Activated T-cell treated with anti-CD3 and anti-CD28 coated beads, Interleukin-2, amount 50 U/mL, for 4 hours (primary cell): ENCODE measurements at regions not wholly inside any gene's neighbourhood (a gene's known extent, or its start where the extent isn't known, plus 50 kb on each side); places are given as distances from the start of the nearest gene placed in this dataset.
"Not testable (repeated sequence)": the region's sequence is repeated elsewhere in the genome, so short reads cannot be mapped to it uniquely, and the experiment has no call there.

Experiments used
- ATAC-seq, 2 donors: fragments of 200-7000 bp; cut with Tn5 transposase; one replicate each; pipeline ENCODE4 v1.10.0; 2021
- DNase-seq: peaks from one replicate; pipeline ENCODE4 v3.0.0-alpha.2; 2020
- H3K27me3 Mint-ChIP-seq: one replicate; pipeline ENCODE4 v1.8.0; 2021; ENCODE audit warnings: low read depth, mixed read lengths
- H3K36me3 Mint-ChIP-seq: one replicate; pipeline ENCODE4 v1.8.0; 2022; ENCODE audit warnings: mixed read lengths; ENCODE audit not compliant: insufficient read depth
- H3K4me1 Mint-ChIP-seq: one replicate; pipeline ENCODE4 v1.8.0; 2021; ENCODE audit warnings: low read depth, mixed read lengths
- H3K4me3 Mint-ChIP-seq: one replicate; pipeline ENCODE4 v1.8.0; 2021; ENCODE audit warnings: mild to moderate bottlenecking, moderate library complexity, mixed read lengths
- H3K9me3 Mint-ChIP-seq: one replicate; pipeline ENCODE4 v1.8.0; 2021; ENCODE audit warnings: mixed read lengths

DNA sequence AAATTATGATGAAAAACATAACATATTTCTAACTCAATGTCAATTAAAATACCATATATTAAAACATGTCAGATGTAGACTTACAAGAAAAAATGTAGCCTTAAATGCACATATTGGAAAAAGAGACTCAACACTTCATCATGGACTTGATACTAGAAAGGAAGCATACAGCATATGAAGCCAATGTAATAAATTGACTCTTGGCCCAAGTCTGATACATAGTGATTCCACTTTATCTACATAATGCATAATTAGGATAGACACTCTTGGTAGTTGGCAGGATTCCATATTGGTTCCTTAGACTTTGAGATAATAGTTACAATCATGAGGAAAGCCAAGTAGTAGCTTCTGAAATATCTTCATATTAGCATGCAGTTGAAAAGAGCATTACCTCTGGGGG is 1067.0 kb downstream of the PCDH17 start:
- no peak for ATAC-seq
- no peak for DNase-seq
- H3K4me3 Mint-ChIP-seq = no peak overlapping the region
- H3K36me3 Mint-ChIP-seq = no peaks in the 10 kb centered on the region
- H3K27me3 Mint-ChIP-seq = no peaks in the 10 kb centered on the region
- H3K4me1 Mint-ChIP-seq = no peaks in the 10 kb centered on the region
- peaks cover 6% of the 10 kb centered on the region for H3K9me3 Mint-ChIP-seq

DNA sequence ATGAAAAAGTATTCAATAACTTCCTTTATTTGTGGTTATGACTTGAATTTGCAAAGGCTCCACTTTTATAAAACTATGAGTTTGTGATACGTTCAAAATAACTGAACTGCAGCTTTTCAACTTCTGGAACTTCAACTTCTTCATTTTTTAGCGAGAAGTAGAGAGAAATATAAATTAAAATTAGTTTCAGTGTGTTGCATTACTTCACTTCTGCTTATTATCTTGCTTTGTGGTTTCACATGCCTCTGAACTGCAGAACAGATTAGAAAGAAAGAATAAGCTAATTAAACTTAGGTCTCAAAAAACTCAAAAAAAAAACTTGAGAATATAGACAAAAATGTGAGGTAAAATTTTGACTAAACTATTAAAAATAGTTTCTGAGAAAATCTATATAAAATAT is 1073.4 kb downstream of the PCDH17 start:
- H3K36me3 Mint-ChIP-seq = no peaks in the 10 kb centered on the region
- H3K9me3 Mint-ChIP-seq = peaks cover 4% of the 10 kb centered on the region
- DNase-seq (no peak), ATAC-seq (no peak)
- H3K4me1 Mint-ChIP-seq = no peaks in the 10 kb centered on the region
- H3K4me3 Mint-ChIP-seq = no peak overlapping the region
- H3K27me3 Mint-ChIP-seq = no peaks in the 10 kb centered on the region

DNA sequence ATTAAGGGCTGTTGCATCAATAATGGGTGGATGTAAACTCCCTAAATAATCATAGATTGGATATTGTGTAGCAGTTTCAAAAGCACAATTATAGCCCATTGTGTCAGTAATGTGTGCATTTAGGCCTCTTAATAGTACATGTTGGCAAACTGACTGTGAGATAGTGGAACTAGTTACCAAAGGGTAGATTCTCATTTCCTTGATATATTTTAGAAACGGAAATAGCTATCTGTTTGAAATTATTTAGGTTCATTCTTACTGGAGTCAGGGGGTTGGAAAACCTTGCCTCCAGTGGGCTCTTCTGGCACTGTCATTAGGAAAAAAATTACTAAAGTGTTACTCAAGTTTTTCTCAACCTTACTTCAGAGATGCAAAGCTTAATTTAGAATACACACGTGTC is 1074.9 kb downstream of the PCDH17 start:
- peaks cover 10% of the 10 kb centered on the region for H3K9me3 Mint-ChIP-seq
- H3K27me3 Mint-ChIP-seq = no peaks in the 10 kb centered on the region
- DNase-seq (no peak), ATAC-seq (no peak)
- no peaks in the 10 kb centered on the region for H3K36me3 Mint-ChIP-seq
- H3K4me3 Mint-ChIP-seq = no peak overlapping the region
- no peaks in the 10 kb centered on the region for H3K4me1 Mint-ChIP-seq

DNA sequence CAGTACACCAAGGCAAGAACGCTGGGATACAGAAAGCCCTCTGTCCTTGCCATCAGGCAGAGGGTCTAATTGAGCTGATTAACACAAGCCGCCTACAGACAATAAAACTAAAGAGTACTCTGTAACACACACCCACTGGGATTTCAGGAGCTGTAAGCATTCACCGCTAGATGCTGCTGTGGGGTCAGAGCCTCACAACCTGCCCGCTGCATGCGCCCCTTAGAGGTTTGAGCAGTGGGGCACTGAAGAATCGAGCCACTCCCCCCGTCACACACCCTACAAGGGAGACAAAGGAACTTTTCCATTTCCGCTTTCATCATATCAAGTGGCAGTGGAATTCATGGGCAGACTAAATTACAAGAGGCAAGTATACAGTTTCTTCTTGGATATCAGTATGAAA is 1080.6 kb downstream of the PCDH17 start:
- Mint-ChIP-seq H3K27me3 (no peaks in the 10 kb centered on the region), H3K9me3 (peaks cover 21% of the 10 kb centered on the region), H3K4me3 (no peak overlapping the region), H3K36me3 (no peaks in the 10 kb centered on the region), H3K4me1 (no peaks in the 10 kb centered on the region)
- ATAC-seq = no peak
- DNase-seq = no peak

DNA sequence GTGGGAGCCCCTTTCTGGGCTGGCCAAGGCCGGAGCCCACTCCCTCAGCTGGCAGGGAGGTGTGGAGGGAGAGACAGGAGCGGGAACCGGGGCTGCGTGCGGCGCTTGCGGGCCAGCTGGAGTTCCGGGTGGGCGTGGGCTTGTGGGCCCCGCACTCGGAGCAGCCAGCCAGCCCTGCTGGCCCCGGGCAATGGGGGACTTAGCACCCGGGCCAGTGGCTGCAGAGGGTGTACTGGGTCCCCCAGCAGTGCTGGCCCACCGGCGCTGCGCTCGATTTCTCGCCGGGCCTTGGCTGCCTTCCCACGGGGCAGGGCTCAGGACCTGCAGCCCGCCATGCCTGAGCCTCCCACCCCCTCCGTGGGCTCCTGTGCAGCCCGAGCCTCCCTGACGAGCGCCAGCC is 1082.5 kb downstream of the PCDH17 start:
- ATAC-seq = not testable (repeated sequence)

DNA sequence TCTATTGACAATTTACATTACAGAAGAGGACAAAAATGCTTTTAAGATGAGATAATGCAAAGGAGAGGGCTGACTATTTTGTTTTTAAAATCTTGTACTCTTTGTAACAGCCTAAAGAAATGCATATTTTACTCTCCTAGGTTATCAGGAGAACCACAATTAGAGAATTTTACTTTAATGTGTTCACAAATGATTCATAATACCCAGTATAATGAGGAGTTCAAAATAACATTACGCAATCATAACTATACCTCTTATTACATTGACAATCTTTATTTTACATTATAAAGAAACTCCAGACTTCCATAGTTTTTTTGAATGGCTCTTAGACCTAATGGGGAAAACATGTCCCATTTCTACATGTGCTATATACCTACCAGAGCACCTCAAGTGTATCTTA is 1089.7 kb downstream of the PCDH17 start:
- Mint-ChIP-seq H3K27me3 (no peaks in the 10 kb centered on the region), H3K9me3 (peaks cover 5% of the 10 kb centered on the region), H3K4me3 (no peak overlapping the region), H3K4me1 (no peaks in the 10 kb centered on the region), H3K36me3 (no peaks in the 10 kb centered on the region)
- DNase-seq (no peak), ATAC-seq (no peak)

More for the DNA sequence above, 1082.5 kb downstream of the PCDH17 start:
- peaks cover 26% of the 10 kb centered on the region for H3K9me3 Mint-ChIP-seq
- not testable (repeated sequence) for H3K4me1 Mint-ChIP-seq, DNase-seq, H3K4me3 Mint-ChIP-seq, H3K27me3 Mint-ChIP-seq, H3K36me3 Mint-ChIP-seq

DNA sequence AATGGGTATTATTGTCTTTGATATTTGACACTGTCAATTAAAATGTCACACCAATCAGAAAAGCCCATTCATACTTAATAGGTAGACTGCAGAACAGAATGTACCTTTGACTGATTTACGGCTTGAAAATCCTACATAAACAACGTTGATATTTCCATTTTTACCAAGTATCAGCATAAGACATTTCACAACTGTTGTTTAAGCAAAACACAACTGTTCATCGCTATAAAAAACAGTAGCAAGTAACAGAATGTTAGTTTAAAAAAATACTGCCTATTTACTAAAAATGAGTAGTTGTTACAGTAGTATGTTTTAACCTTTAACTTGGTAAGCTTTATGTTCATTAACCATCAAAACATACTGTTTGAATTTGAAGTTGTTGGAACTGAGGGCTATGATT is 1096.6 kb downstream of the PCDH17 start:
- no peak overlapping the region for H3K4me3 Mint-ChIP-seq
- no peaks in the 10 kb centered on the region for H3K4me1 Mint-ChIP-seq
- H3K9me3 Mint-ChIP-seq = peaks cover 8% of the 10 kb centered on the region
- DNase-seq (no peak), ATAC-seq (no peak)
- H3K36me3 Mint-ChIP-seq = no peaks in the 10 kb centered on the region
- H3K27me3 Mint-ChIP-seq = no peaks in the 10 kb centered on the region

DNA sequence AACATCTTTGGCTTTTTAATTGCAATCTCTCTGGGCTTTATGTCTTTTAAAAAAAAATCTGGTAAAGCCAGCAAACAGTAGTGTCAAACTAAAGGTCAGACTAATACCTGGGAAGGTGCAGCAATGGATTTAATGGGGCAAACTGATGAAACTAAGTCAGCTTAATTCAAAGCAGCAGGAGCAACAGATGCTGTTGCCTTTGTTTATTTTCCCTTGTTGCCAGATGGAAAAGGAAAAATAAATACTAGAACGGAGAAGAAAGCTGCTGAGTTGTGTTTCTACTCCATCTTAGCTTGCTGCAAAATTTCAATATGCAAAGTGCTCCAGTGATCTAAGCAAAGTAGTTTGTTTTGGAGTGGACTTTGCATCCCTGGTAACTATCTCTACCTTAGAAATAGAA is 1097.8 kb downstream of the PCDH17 start:
- H3K4me1 Mint-ChIP-seq = no peaks in the 10 kb centered on the region
- H3K27me3 Mint-ChIP-seq = no peaks in the 10 kb centered on the region
- peaks cover 8% of the 10 kb centered on the region for H3K9me3 Mint-ChIP-seq
- H3K4me3 Mint-ChIP-seq = no peak overlapping the region
- ATAC-seq (no peak), DNase-seq (no peak)
- H3K36me3 Mint-ChIP-seq = no peaks in the 10 kb centered on the region

DNA sequence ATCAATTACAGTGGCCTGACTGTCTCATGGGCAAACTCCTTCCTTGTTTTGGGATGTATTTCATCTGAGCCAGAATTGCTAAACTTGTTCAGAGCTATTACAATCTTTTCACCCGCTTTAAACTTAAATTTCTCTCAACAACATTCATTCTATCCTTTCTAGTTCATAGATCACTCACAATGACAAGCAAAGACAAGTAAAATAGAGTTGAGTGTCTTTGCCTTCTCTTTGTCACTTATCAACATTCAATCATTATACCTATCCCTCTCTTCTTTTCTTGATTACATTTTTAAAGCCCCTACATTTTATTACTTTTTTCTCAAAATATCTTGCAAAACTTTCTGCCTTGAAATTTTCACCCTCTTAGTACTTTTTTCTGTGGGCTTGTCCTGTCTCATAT is 1113.1 kb downstream of the PCDH17 start:
- H3K36me3 Mint-ChIP-seq = no peaks in the 10 kb centered on the region
- peaks cover 22% of the 10 kb centered on the region for H3K9me3 Mint-ChIP-seq
- H3K4me3 Mint-ChIP-seq = no peak overlapping the region
- DNase-seq (no peak), ATAC-seq (no peak)
- H3K27me3 Mint-ChIP-seq = no peaks in the 10 kb centered on the region
- no peaks in the 10 kb centered on the region for H3K4me1 Mint-ChIP-seq

DNA sequence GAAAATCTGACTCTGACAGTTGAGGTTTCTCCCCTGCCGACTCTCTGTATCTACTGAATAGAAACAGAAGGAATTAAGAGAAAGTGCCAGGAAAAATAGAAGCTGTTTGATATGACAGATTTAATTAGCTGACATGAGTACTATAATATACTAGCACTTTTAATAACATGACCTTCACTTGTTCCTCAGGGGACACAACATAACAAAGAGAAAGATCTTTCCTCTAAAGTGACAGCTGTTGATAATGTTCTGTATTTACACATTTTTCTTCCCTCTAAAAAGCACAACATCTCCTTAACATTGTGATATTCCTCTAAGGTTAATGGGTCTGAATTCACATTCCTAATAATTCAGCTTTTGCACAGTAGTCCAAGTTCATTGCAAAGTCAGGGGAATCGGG is 1136.0 kb downstream of the PCDH17 start:
- H3K4me1 Mint-ChIP-seq = no peaks in the 10 kb centered on the region
- ATAC-seq = no peak

DNA sequence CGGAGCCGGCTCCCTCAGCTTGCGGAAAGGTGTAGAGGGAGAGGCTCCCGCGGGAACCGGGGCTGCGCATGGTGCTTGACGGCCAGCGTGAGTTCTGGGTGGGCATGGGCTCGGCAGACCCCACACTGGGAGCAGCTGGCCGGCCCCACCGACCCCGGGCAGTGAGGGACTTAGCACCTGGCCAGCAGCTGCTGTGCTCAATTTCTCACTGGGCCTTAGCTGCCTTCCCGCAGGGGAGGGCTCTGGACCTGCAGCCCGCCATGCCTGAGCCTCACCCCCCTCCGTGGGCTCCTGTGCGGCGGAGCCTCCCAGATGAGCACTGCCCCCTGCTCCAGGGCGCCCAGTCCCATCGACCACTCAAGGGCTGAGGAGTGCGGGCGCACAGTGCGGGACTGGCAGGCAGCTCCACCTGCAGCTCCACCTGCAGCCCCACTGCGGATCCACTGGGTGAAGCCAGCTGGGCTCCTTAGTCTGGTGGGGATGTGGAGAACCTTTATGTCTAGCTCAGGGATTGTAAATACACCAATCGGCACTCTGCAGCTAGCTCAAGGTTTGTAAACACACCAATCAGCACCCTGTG is 1141.8 kb downstream of the PCDH17 start:
- no peak for ATAC-seq
- H3K27me3 Mint-ChIP-seq = no peaks in the 10 kb centered on the region
- no peak overlapping the region for H3K4me3 Mint-ChIP-seq
- no peak for DNase-seq
- H3K36me3 Mint-ChIP-seq = no peaks in the 10 kb centered on the region
- peaks cover 10% of the 10 kb centered on the region for H3K9me3 Mint-ChIP-seq
- no peaks in the 10 kb centered on the region for H3K4me1 Mint-ChIP-seq

More for the DNA sequence above, 1136.0 kb downstream of the PCDH17 start:
- Mint-ChIP-seq H3K27me3 (no peaks in the 10 kb centered on the region), H3K36me3 (no peaks in the 10 kb centered on the region), H3K9me3 (no peaks in the 10 kb centered on the region), H3K4me3 (no peak overlapping the region)
- DNase-seq = no peak

DNA sequence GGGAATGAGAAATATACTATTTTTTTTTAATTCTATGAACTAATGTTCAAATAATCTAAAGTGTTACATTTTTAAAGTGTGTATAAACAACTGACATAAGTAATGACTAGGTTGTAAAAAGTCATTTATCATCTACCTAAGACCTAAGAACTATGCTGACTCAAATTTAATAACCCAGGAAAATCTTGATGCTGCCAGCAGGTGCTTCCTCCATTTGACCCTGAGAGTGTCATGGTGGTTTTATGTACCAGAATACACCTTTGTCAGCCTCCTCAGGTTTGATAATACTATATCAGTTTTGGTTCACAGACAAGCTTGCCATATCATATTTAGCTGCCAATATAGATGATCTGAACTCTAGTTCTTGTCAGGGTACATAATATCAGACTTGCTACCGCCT is 1151.2 kb downstream of the PCDH17 start:
- H3K36me3 Mint-ChIP-seq = no peaks in the 10 kb centered on the region
- no peak overlapping the region for H3K4me3 Mint-ChIP-seq
- no peaks in the 10 kb centered on the region for H3K27me3 Mint-ChIP-seq
- H3K4me1 Mint-ChIP-seq = no peaks in the 10 kb centered on the region
- ATAC-seq (no peak), DNase-seq (no peak)
- no peaks in the 10 kb centered on the region for H3K9me3 Mint-ChIP-seq

DNA sequence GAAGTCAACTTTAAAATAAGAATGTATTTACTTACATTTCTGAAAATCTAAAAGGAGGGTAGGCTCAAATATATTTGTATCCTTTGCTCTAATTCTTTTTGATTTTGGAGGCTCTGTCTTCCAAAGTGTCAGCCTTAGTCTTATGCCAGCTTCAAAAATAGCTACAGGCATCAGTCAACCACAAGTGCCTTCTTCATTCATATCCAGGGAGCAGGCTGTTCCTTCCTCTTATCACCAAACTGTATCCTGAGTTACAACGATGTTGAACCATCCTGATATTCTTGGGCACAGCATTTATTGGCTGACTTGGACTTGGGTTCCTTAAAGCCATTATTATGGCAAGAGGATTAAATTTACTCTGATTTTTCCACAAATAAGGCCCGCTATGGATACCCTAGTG is 1161.3 kb downstream of the PCDH17 start:
- Mint-ChIP-seq H3K27me3 (no peaks in the 10 kb centered on the region), H3K4me3 (no peak overlapping the region), H3K4me1 (no peaks in the 10 kb centered on the region), H3K36me3 (no peaks in the 10 kb centered on the region), H3K9me3 (peaks cover 4% of the 10 kb centered on the region)
- ATAC-seq = no peak
- no peak for DNase-seq

DNA sequence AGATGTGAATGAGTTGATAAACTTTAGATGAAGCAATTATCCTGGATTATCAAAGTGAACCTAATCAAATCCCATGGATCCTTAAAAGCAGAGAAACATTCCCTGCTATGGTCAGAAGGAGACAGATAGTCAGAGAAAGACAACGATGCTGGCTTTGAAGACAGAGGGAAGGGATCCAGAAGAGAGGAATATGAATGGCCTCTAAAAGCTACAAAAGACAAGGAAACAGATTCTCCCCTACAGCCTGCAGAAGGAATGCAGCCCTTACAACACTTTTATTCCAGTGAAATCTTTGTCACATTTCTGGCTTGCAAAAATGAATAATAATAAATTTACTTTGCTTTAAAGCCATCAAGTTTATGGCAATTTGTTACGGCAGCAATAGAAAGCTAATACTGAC is 1164.2 kb downstream of the PCDH17 start:
- Mint-ChIP-seq H3K36me3 (no peaks in the 10 kb centered on the region), H3K4me3 (no peak overlapping the region), H3K27me3 (no peaks in the 10 kb centered on the region), H3K4me1 (no peaks in the 10 kb centered on the region), H3K9me3 (no peaks in the 10 kb centered on the region)
- DNase-seq = no peak
- no peak for ATAC-seq

DNA sequence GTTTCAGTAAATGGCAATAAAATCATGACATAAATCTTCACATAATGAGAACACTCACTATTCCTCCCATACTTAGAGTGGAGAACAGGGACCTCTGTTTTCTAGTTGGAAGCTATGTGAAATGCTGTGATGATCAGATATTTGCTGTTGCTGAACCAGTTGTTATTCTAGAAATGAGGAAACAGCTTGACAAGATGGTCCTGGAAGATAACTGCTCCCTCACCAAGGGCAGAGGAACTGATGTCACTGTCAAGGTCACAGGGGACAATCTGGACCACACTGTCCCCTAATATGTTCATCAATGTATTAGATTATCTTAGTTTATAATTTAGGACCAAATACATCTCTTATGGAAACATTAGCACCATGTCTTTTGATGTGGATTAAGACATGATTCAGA is 1173.3 kb downstream of the PCDH17 start:
- Mint-ChIP-seq H3K4me1 (no peaks in the 10 kb centered on the region), H3K27me3 (no peaks in the 10 kb centered on the region), H3K4me3 (no peak overlapping the region), H3K9me3 (no peaks in the 10 kb centered on the region), H3K36me3 (no peaks in the 10 kb centered on the region)
- DNase-seq (no peak), ATAC-seq (no peak)

DNA sequence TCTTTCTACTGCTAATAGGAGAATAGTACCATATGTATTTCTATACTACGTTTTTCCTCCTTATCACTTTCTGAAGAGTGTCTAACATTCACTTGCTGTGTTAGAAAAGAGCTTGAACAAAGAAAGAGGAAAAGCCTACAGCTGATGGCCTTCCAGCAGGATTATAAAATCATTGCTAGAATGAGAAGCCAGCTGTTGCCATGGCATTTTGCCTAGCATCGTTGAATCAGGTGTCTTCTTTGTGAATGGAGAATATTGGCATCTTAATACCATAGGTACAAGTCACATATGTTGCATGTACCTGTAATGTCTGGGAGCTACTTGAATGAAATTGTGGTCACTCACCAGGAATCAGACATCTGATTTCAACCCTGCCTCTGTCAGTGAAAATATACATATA is 1174.9 kb downstream of the PCDH17 start:
- no peak overlapping the region for H3K4me3 Mint-ChIP-seq
- no peak for DNase-seq
- H3K4me1 Mint-ChIP-seq = no peaks in the 10 kb centered on the region
- peaks cover 4% of the 10 kb centered on the region for H3K9me3 Mint-ChIP-seq
- no peaks in the 10 kb centered on the region for H3K36me3 Mint-ChIP-seq
- ATAC-seq = no peak
- no peaks in the 10 kb centered on the region for H3K27me3 Mint-ChIP-seq
